Vagina (tissue), 2 donors: ENCODE measurements at regions not wholly inside any gene's neighbourhood (a gene's known extent, or its start where the extent isn't known, plus 50 kb on each side); places are given as distances from the start of the nearest gene placed in this dataset.

Experiments used
- CTCF ChIP-seq, 3 experiments: fragments of 450-650 bp in 2 of 3; fragments of 200-600 bp in 1 of 3; sonication (generic) in 1 of 3; IDR thresholded peaks; one replicate each; pipeline ENCODE4 v1.5.1; 2017 to 2019; ENCODE audit warnings: antibody characterized with exemption in 3 of 3, mild to moderate bottlenecking in 2 of 3, moderate library complexity in 2 of 3
- POLR2A ChIP-seq, 2 donors: fragments of 450-650 bp; IDR thresholded peaks; one replicate each; pipeline ENCODE4 v1.6.1; 2017; ENCODE audit warnings: antibody characterized with exemption in 2 of 2, mild to moderate bottlenecking in 2 of 2, moderate library complexity in 2 of 2

DNA sequence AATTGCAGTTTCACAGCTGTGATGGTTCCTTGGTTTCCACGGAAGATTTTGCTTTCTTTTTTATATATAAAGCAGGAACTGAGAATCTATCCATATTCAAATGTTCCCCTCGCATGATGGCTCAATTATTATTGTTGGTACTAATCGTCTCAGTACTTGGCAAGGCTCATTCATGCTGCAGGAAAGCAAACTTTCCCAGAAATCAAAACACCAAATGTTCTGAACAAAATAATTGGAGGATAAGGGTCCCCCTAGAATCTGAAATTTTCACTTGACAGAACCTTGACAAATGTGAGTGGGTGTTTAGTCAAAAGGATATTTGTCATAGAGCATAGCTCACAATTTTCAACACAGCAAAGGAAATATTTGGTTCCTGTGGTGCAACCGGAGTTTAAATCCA is 1598.6 kb upstream of the PCDH7 start:
- no peak for TF ChIP-seq CTCF (IDR thresholded peaks at IDR 0.05)
- TF ChIP-seq POLR2A (IDR thresholded peaks at IDR 0.05): no peak
